Effector memory CD8-positive, alpha-beta T cell (primary cell): ENCODE measurements at regions not wholly inside any gene's neighbourhood (a gene's known extent, or its start where the extent isn't known, plus 50 kb on each side); places are given as distances from the start of the nearest gene placed in this dataset.

Experiments used
- ATAC-seq: fragments of 150-1000 bp; cut with Tn5 transposase; replicated peaks from 2 replicates; pipeline ENCODE4 v1.10.0; 2021; ENCODE audit warnings: mild to moderate bottlenecking, moderate library complexity
- DNase-seq, 3 experiments: peaks; one replicate each; pipeline ENCODE4 v3.0.0; 2021
- H3K27ac Mint-ChIP-seq, 2 donors: one replicate each; pipeline ENCODE4 v1.8.0; 2022; ENCODE audit warnings: mild to moderate bottlenecking in 2 of 2, mixed read lengths in 2 of 2, moderate library complexity in 2 of 2
- H3K27me3 Mint-ChIP-seq, 2 donors: one replicate each; pipeline ENCODE4 v1.8.0; 2022; ENCODE audit warnings: mixed read lengths in 2 of 2
- H3K36me3 Mint-ChIP-seq: one replicate; pipeline ENCODE4 v1.8.0; 2022; ENCODE audit warnings: mild to moderate bottlenecking, moderate library complexity, mixed read lengths; ENCODE audit not compliant: insufficient read depth
- H3K4me1 Mint-ChIP-seq, 2 donors: one replicate each; pipeline ENCODE4 v1.8.0; 2022; ENCODE audit warnings: low read depth in 2 of 2, mixed read lengths in 2 of 2
- H3K4me3 Mint-ChIP-seq, 2 donors: one replicate each; pipeline ENCODE4 v1.8.0; 2022; ENCODE audit warnings: mild to moderate bottlenecking in 2 of 2, mixed read lengths in 2 of 2, moderate library complexity in 2 of 2
- H3K9me3 Mint-ChIP-seq, 2 donors: one replicate each; pipeline ENCODE4 v1.8.0; 2022; ENCODE audit warnings: mixed read lengths in 2 of 2

DNA sequence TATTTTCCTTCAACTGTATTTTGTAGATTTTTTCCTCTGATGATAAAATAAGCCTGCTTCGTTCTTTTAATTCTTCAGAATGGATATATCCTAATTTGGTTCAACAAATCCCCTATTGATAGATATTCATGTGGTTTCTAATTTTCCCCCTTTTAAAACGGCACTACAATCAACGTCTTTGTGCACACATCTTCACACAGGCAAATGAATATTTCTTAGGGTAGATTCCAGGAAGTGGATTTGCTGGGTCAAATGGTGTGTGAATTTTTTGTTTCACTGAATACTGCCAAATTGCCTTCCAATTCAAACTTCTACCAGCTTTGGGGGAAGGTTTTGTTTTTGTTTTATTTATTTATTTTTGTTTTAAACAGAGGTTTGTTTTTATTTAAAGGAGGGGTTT, 287.2 kb downstream of the FOXO1 start:
- no peak for DNase-seq
- no peaks in the 10 kb centered on the region for H3K36me3 Mint-ChIP-seq
- no peak overlapping the region for H3K27ac Mint-ChIP-seq
- H3K27me3 Mint-ChIP-seq: no peaks in the 10 kb centered on the region
- H3K4me3 Mint-ChIP-seq: no peak overlapping the region
- ATAC-seq: no peak
- peaks cover 10 to 14% of the 10 kb centered on the region in 2 donors for H3K4me1 Mint-ChIP-seq
- H3K9me3 Mint-ChIP-seq: peaks cover 0 to under 1% of the 10 kb centered on the region in 2 donors

GRCh38 chr13:40379794-40380578, 286.5 kb downstream of the FOXO1 start:
- Mint-ChIP-seq H3K9me3 (no peaks in the 10 kb centered on the region), H3K4me3 (no peak overlapping the region), H3K27me3 (no peaks in the 10 kb centered on the region), H3K4me1 (peaks cover 11 to 18% of the 10 kb centered on the region in 2 donors), H3K27ac (no peak overlapping the region), H3K36me3 (no peaks in the 10 kb centered on the region)
- ATAC-seq (no peak), DNase-seq (no peak)

- ATAC-seq (peak; percentile 56), DNase-seq (no peak)
- no peak overlapping the region for H3K4me3 Mint-ChIP-seq
- no peaks in the 10 kb centered on the region for H3K27me3 Mint-ChIP-seq
- peaks cover 11 to 26% of the 10 kb centered on the region in 2 donors for H3K4me1 Mint-ChIP-seq
- H3K9me3 Mint-ChIP-seq: no peaks in the 10 kb centered on the region
- peak overlapping the region in 1 of 2 donors; percentile 85 for H3K27ac Mint-ChIP-seq
- H3K36me3 Mint-ChIP-seq: no peaks in the 10 kb centered on the region
These were observed 284.3 kb downstream of the FOXO1 start for GRCh38 chr13:40381935-40382764.

DNA sequence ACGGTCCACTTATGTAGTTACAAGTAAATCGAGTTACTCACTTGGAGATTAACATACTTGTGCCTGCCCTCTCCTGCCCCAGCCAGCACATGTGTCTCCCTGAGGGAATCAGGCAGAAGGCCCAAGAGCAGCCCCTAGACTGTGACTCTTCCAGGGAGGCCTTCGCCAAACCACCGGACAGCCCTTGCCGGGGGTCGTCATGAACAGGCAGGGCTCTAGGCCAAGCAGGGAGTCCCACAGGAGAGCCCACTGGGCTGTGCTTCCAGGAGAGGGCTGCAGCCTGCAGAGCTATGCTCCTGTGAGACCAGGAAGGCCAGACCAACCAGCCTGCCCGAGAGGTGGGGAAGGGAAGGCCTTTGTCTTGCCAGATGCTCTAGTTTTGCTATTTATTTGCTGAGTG, 283.3 kb downstream of the FOXO1 start:
- no peaks in the 10 kb centered on the region for H3K27me3 Mint-ChIP-seq
- H3K27ac Mint-ChIP-seq: peak overlapping the region; percentile 46 to 91
- peaks cover 14 to 33% of the 10 kb centered on the region in 2 donors for H3K4me1 Mint-ChIP-seq

DNA sequence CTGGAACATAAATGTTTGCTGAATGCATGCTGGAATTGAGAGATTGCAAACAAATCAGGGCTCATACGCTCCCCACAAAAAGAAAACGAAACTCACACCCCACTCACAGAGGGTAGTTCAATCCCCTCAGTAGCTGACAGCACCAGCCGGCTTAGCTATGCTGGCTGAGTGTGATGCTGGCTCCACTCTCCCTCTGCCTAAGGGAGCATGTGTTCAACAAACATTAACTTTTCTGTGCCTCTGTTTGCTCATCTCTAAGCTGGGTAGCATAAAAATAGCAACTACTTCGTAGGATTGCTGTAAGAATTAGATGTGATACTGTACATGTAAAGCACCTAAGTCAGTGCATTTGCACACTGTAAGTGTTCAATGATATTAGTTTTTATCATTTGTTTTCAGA, 282.6 kb downstream of the FOXO1 start:
- Mint-ChIP-seq H3K27me3 (no peaks in the 10 kb centered on the region), H3K4me3 (peak overlapping the region; percentile 53 to 79), H3K4me1 (peaks cover 20 to 36% of the 10 kb centered on the region in 2 donors), H3K9me3 (no peaks in the 10 kb centered on the region), H3K27ac (peak overlapping the region; percentile 46 to 91), H3K36me3 (peaks cover 4% of the 10 kb centered on the region)
- ATAC-seq (no peak), DNase-seq (no peak)

More for the DNA sequence above, 283.3 kb downstream of the FOXO1 start:
- Mint-ChIP-seq H3K9me3 (no peaks in the 10 kb centered on the region), H3K36me3 (peaks cover 4% of the 10 kb centered on the region), H3K4me3 (peak overlapping the region; percentile 53 to 79)
- ATAC-seq (no peak), DNase-seq (no peak)

GRCh38 chr13:40384976-40385857, 281.2 kb downstream of the FOXO1 start:
- Mint-ChIP-seq H3K4me1 (peaks cover 26 to 45% of the 10 kb centered on the region in 2 donors), H3K27me3 (no peaks in the 10 kb centered on the region), H3K27ac (peak overlapping the region in 1 of 2 donors; percentile 94), H3K36me3 (peaks cover 4% of the 10 kb centered on the region), H3K4me3 (no peak overlapping the region), H3K9me3 (no peaks in the 10 kb centered on the region)
- DNase-seq: no peak
- ATAC-seq: no peak

GRCh38 chr13:40385858-40386180, 280.6 kb downstream of the FOXO1 start:
- no peaks in the 10 kb centered on the region for H3K9me3 Mint-ChIP-seq
- H3K4me3 Mint-ChIP-seq: no peak overlapping the region
- no peaks in the 10 kb centered on the region for H3K27me3 Mint-ChIP-seq
- peaks cover 30 to 50% of the 10 kb centered on the region in 2 donors for H3K4me1 Mint-ChIP-seq
- H3K27ac Mint-ChIP-seq: peak overlapping the region in 1 of 2 donors; percentile 100
- no peak for DNase-seq
- H3K36me3 Mint-ChIP-seq: peaks cover 4% of the 10 kb centered on the region
- ATAC-seq: no peak

- H3K27ac Mint-ChIP-seq: peak overlapping the region; percentile 99 to 100
- H3K9me3 Mint-ChIP-seq: no peaks in the 10 kb centered on the region
- H3K4me1 Mint-ChIP-seq: peaks cover 30 to 50% of the 10 kb centered on the region in 2 donors
- ATAC-seq (no peak), DNase-seq (no peak)
- no peaks in the 10 kb centered on the region for H3K27me3 Mint-ChIP-seq
- peaks cover 4% of the 10 kb centered on the region for H3K36me3 Mint-ChIP-seq
- no peak overlapping the region for H3K4me3 Mint-ChIP-seq
These were observed 279.9 kb downstream of the FOXO1 start for GRCh38 chr13:40386586-40386985.

GRCh38 chr13:40387775-40388174, 278.7 kb downstream of the FOXO1 start:
- ATAC-seq (no peak), DNase-seq (no peak)
- H3K27me3 Mint-ChIP-seq: no peaks in the 10 kb centered on the region
- H3K4me3 Mint-ChIP-seq: peak overlapping the region; percentile 52 to 53
- H3K27ac Mint-ChIP-seq: peak overlapping the region; percentile 99 to 100
- H3K4me1 Mint-ChIP-seq: peaks cover 30 to 50% of the 10 kb centered on the region in 2 donors
- no peaks in the 10 kb centered on the region for H3K9me3 Mint-ChIP-seq
- H3K36me3 Mint-ChIP-seq: peaks cover 4% of the 10 kb centered on the region

DNA sequence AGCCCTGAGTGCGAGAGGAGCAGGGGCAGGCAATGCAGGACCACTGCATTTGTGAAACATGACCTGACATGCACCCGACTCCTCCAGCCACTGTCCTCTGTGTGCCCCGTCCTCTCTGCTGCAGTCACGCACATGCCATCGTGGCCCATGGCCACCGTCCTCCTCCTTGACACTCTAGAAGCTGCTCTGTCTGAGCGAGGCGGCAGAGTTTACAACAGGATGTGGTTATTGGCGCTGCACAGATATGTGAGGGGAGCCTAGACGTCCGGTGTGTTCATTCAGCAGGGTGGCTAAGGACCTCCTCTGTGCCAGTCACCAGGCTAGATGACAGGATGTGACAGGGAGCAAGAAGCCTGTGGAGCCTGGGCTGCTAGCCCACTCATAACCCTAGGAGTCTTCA, 277.8 kb downstream of the FOXO1 start:
- peaks cover 4% of the 10 kb centered on the region for H3K36me3 Mint-ChIP-seq
- DNase-seq (peak; percentile 77 to 81 (median 78)), ATAC-seq (peak; percentile 94)
- peak overlapping the region; percentile 84 to 86 for H3K4me3 Mint-ChIP-seq
- H3K9me3 Mint-ChIP-seq: no peaks in the 10 kb centered on the region
- no peaks in the 10 kb centered on the region for H3K27me3 Mint-ChIP-seq
- peaks cover 27 to 47% of the 10 kb centered on the region in 2 donors for H3K4me1 Mint-ChIP-seq
- peak overlapping the region; percentile 99 to 100 for H3K27ac Mint-ChIP-seq

DNA sequence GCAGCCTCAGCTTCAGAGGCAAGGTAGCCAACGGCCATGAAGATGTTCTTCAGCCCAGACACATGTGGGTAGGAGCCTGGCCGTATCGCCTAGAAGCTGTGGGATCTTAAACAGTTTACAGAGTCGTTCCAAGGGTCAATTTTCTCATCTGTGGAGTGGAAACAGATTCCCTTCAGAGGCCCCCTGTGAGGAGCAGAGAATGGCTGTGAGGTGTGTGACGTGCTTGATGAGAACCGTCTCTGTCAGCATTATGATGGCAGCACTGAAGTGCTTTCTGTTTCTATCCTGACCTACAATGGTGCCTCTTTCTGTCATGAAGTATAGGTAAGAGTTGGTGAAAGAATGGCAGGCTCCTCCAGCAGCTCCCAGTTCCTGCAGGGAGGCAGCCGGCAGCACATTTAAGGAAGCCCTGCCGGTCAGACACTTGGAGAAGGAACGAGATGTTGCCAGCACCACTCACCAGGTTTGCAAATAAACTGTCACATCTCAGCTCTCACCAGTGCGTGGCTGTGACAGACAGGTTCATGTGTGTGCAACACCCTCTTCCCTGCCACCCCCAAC, 277.3 kb downstream of the FOXO1 start:
- peaks cover 28 to 44% of the 10 kb centered on the region in 2 donors for H3K4me1 Mint-ChIP-seq
- DNase-seq: peak; percentile 35 to 51 (median 36)
- H3K4me3 Mint-ChIP-seq: peak overlapping the region; percentile 84 to 86

GRCh38 chr13:40390401-40390916, 276.0 kb downstream of the FOXO1 start:
- ATAC-seq: no peak

More for the DNA sequence above, 277.3 kb downstream of the FOXO1 start:
- H3K36me3 Mint-ChIP-seq: peaks cover 4% of the 10 kb centered on the region
- H3K9me3 Mint-ChIP-seq: no peaks in the 10 kb centered on the region
- peak overlapping the region; percentile 99 to 100 for H3K27ac Mint-ChIP-seq
- peak; percentile 66 for ATAC-seq
- no peaks in the 10 kb centered on the region for H3K27me3 Mint-ChIP-seq

More at GRCh38 chr13:40390401-40390916, 276.0 kb downstream of the FOXO1 start:
- Mint-ChIP-seq H3K27me3 (no peaks in the 10 kb centered on the region), H3K36me3 (peaks cover 4% of the 10 kb centered on the region), H3K9me3 (no peaks in the 10 kb centered on the region), H3K4me3 (peak overlapping the region; percentile 54 to 59), H3K27ac (peak overlapping the region; percentile 64 to 77), H3K4me1 (peaks cover 31 to 40% of the 10 kb centered on the region in 2 donors)
- no peak for DNase-seq
